GM19043 (cell line): ENCODE measurements at regions not wholly inside any gene's neighbourhood (a gene's known extent, or its start where the extent isn't known, plus 50 kb on each side); places are given as distances from the start of the nearest gene placed in this dataset.

Experiments used
- ATAC-seq: cut with Tn5 transposase; IDR thresholded peaks from one replicate; pipeline ENCODE4 v1.9.1; 2021; ENCODE audit warnings: low read depth; ENCODE audit not compliant: unreplicated experiment

- ATAC-seq = no peak
Measured at GRCh38 chr9:109910671-109911518, 130.9 kb downstream of the PALM2AKAP2 start.

GRCh38 chr9:109912082-109912582 lies 132.1 kb downstream of the PALM2AKAP2 start:
- no peak for ATAC-seq

DNA sequence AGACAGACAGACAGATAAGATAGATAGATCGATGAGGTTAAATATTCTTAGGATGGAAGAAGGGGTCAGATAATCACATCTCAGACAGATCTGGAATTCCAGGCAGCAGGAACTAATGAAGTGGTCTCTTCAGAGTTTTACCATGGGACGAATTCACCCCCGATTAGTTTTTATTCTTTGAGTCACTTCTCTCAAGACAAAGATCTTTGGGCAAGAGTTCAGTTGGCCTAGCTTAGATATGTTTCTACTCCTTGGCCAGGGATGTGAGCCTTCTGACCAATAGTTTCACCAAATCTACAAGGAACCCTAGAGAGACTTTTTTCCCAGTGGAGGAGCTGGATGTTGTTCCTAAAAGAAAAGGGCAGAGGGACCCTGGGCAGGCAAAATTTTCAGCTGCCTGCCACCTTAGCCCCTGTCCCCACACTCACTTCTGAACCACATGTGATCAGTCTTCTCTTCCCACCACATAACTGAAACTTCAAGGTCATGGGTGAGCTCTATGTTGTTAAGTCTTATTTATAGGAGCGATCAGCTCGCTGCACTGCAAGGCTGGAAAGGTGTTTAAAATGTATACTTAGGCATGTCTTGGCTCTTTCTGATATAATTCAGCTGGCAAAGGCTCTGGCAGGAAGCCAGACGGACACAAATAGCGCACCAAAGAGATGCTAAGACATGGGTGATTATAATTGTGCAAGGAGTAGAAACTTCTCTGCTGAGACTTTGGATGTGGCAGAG lies 132.9 kb downstream of the PALM2AKAP2 start:
- ATAC-seq = no peak

DNA sequence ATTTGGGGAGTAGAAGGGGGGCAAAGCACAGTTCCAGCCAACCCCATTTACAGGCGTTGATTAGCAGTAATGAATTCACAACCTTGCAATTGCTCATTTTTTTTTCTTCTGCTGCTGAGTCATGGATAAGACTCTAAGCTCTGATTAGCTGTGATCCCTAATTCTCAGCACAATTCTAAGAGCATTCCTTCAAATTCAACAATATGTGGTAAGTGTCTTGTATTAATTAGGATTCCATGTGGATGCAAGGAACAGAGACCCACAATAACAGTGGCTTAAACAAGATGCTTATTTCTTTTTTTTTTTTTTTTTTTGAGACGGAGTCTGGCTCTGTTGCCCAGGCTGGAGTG lies 133.4 kb downstream of the PALM2AKAP2 start:
- no peak for ATAC-seq

- ATAC-seq = peak; percentile 63
Measured at GRCh38 chr9:109914280-109915027, 134.5 kb downstream of the PALM2AKAP2 start.

DNA sequence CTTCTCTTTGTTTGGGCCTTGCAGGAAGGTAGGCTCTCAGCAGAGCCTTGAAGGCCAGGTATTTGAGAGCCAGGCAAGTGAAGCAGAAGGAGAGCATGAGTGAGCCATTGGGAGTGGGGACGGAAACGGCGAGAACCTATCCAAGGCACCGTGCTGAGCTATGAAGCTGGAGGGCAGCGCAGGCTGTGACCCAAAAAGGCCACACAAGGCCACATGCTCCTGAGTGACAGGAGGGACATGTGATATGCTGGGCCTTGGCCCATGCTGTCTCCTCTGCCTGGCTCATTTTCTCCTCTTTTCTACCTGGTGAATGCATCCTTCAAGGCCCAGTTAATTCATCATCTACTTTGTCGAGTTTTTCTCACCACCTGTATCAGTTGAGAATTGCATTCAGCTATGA lies 136.3 kb downstream of the PALM2AKAP2 start:
- ATAC-seq = no peak

- peak; percentile 63 for ATAC-seq
Measured at GRCh38 chr9:109918339-109919163, 138.6 kb downstream of the PALM2AKAP2 start.

- ATAC-seq = no peak
Measured at GRCh38 chr9:109919736-109920408, 139.9 kb downstream of the PALM2AKAP2 start.

DNA sequence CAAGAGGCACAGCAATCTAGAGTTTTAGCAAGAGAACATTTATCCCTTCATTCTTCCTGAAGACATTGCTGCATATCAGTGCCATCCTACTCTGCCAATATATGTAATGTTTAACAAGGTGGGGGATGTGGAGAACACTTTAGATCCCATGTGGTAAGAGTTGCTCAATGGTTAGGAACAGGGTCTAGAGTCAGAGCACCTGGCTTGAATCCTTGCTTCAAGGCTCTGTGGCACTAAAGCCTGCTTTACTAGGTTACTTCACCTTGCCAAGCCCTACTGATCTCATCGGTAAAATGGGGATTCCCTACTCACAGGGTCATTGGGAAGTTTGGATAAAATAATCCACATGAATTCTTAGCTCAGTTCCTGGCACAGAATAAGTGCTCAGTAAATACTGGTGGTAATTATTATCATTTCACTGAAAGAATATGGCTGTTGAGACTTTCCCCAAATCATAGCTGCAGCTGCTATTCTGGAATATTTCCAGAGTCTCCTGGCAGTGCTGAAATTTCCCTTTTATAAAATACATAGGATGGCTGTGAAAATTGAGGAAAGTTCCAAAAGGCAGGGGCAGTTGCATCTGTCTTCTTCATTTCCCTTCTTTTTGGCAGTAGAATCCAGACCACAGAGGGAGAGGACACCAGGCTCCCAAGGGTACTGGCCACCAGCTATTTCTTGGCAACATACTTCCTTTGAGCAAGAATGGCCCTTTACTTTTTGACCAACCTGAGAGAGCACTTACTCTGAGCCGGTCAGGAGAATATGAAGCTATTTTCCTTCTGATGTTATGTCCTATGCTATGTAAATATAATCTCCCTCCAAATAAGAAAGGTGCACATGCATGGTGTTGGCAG lies 142.8 kb downstream of the PALM2AKAP2 start:
- no peak for ATAC-seq

DNA sequence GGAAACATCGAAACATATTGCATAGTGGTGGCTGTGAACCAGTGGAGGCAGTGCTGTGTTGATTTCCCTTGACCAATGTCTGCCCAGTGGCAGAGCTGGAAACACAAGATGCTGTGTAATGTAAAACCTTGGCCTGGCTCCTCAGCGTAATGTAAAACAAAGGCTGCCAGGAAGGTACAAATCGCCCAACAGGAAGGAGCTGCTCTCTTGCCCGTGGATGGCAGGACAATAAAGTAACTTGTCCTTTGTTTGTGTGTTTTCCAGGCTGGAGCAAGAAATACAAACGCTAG lies 143.4 kb downstream of the PALM2AKAP2 start:
- no peak for ATAC-seq

DNA sequence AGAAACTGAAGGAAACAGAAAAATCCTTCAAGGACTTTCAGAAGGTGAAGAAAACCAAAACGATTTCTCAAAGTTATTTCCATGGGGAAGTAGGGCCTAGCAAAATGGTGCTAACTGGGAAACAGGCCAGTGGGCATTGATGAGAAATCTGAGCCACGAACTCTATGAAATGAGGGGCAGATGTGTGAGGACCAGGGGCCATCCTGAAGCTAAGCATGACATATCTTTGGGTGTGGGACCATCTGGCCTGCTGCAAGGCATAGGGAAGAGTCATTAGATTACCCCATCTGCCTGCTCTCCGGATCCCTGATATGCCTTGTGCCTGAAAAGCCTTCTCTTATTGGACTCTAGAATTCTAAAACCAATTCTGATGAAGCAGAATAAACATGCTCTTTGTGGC lies 143.8 kb downstream of the PALM2AKAP2 start:
- ATAC-seq = no peak

DNA sequence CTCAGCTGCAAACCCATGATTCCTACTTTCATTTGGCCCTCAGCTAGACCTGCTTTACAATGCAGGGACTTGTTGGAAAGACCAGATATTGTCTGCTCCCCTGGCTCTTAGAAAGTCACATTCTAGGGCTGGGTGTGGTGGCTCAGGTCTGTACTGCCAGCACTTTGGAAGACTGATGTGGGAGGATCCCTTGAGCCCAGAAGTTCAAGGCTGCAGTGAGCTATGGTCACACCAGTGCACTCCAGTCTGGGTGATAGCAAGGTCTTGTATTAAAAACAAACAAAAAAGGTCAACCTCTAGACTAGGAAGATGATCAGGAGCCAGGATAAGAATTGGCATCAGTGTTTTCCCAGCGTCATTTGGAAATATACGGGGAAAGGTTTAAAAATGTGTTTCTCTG lies 145.8 kb downstream of the PALM2AKAP2 start:
- ATAC-seq = no peak

- ATAC-seq = no peak
Measured at GRCh38 chr9:109926421-109926869, 146.4 kb downstream of the PALM2AKAP2 start.

DNA sequence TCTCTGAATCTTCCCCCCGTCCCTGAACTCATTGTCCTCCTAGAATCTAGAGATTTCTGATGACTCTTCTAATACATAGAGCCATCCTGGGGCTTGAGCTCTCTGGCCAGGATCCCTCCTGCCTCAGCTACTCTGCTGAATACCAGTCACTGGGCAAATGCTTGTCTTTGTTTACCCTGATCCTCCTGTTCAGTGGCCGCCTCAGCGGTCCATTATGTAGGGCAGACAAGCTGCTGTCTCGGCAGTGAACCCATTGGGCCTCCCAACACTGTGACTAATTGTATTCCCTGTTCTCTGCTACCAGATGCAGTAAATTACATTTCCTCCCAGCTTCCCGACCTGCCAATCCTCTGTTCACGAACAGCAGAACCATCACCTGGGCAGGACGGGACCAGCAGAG lies 151.6 kb downstream of the PALM2AKAP2 start:
- ATAC-seq = no peak

DNA sequence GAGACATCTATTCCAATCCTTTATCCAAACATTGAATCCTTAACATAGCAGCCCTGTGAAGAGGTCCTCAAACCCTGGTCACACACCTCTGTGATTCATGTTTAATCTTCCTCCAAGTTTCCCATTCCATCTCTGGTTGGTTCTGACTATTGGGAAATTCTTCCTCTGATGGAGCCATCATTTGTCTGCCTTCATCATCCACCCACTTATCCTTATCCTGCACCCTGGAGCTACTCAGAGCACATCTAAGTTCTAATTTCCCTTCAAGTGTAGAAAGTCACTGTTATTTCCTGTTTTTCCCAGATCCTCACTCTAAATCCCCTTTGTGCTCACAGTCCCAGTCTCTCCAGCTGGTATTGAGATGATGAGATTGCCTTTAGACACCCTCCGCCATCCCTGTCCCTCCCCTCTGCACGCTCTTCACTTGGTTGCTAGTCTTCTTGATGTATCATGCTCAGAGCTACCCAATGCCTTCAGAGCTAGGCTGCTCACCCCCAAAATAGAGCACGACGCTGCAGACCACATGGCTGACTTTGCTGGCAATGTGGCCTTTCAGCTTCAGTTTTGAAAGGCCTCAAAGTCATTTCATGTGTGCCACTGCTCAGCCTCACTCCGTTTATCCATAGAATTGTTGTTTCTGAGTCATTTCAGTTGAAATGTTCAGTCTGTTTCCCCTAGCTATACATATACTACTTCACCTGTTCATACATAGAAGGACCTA lies 154.3 kb downstream of the PALM2AKAP2 start:
- no peak for ATAC-seq

DNA sequence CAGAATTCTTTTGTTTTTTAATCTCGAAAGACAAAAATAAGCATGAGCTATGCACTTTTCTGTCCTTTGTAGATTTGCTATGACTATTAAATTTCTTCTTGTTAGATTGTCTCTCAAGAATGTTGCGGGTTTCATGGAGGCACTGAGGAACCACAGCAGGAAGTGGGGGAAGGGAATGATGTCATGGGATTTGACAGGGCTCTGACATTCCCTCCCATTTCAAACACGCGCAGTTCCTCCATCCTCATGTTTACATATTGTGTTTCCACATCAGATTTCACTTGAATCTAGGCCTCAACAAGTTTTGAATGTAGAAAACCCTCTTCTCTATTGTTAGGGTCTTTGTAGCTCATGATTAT lies 154.8 kb downstream of the PALM2AKAP2 start:
- ATAC-seq = no peak

DNA sequence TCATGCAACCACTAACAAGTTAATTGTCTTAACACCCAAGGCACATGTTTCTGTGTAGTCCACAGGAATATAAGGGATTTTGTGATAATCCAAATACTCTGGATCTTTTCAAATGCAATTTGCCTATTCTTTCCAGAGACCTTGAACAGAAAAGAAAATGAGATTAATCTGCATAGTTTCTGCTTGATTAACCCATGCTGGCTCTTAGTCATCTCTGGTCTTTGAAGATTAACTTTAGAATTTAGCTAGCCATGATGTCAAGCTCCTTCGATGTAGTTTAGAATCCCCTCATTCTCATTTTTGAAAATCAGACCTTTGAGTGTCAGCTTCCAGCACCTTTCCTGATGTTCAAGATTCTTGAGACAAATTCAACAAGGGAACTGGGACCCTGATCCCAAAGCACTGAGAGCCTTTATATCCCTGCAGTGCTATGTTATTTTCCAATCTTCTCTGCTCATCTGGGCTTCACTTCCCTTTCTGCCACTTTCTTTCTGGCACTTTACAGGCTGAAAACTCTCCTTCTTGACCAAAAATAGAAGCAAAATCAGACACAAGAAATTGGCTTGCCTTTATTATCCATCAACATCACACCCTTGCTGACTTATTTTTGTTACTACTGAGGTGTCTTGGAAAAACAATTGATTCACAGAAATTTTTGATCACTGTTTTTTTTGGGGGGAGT lies 155.5 kb downstream of the PALM2AKAP2 start:
- ATAC-seq = peak; percentile 43
